Gastroesophageal sphincter (tissue), 3 donors: ENCODE measurements at regions not wholly inside any gene's neighbourhood (a gene's known extent, or its start where the extent isn't known, plus 50 kb on each side); places are given as distances from the start of the nearest gene placed in this dataset.

Experiments
- EP300 ChIP-seq: sonication (generic); formaldehyde crosslinking; IDR thresholded peaks from one replicate; pipeline ENCODE4 v1.6.1; 2017; ENCODE audit warnings: antibody characterized with exemption, mild to moderate bottlenecking
- TF ChIP-seq, protein P1 (sequence below), 4 experiments: fragments of 200-600 bp in 2 of 4; fragments of 450-650 bp in 2 of 4; sonication (generic) in 1 of 4; IDR thresholded peaks; one replicate each; pipeline ENCODE4 v1.5.1; 2017 to 2019; ENCODE audit warnings: antibody characterized with exemption in 4 of 4, mild to moderate bottlenecking in 2 of 4, moderate library complexity in 2 of 4

DNA sequence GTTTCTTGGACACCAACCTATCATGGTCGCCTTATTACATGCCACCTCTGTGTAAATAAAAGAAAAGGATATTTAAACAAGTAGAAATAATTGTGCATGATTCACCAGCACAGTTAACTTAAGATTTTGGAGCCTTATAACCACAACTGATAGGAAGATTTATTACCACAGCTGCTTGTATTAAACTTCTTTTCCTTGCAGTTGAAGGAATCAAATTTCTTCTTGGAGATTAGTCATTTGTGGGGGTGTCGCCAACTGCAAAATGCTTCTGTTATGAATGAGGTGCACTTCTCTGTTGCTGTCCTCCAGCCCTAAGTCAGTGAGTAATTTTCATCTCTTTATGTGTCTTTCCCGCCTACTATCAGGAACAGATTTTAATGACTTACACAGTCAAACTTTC, 73.3 kb downstream of the OR13H1 start:
- TF ChIP-seq, protein P1, sequence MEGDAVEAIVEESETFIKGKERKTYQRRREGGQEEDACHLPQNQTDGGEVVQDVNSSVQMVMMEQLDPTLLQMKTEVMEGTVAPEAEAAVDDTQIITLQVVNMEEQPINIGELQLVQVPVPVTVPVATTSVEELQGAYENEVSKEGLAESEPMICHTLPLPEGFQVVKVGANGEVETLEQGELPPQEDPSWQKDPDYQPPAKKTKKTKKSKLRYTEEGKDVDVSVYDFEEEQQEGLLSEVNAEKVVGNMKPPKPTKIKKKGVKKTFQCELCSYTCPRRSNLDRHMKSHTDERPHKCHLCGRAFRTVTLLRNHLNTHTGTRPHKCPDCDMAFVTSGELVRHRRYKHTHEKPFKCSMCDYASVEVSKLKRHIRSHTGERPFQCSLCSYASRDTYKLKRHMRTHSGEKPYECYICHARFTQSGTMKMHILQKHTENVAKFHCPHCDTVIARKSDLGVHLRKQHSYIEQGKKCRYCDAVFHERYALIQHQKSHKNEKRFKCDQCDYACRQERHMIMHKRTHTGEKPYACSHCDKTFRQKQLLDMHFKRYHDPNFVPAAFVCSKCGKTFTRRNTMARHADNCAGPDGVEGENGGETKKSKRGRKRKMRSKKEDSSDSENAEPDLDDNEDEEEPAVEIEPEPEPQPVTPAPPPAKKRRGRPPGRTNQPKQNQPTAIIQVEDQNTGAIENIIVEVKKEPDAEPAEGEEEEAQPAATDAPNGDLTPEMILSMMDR (IDR thresholded peaks at IDR 0.05), result no peak
- TF ChIP-seq EP300, result no peak
